ENCODE measurements at regions not wholly inside any gene's neighbourhood (a gene's known extent, or its start where the extent isn't known, plus 50 kb on each side); places are given as distances from the start of the nearest gene placed in this dataset.
"Not testable (repeated sequence)": the region's sequence is repeated elsewhere in the genome, so short reads cannot be mapped to it uniquely, and the experiment has no call there.

- DNase-seq, result not testable (repeated sequence)
Measured at GRCh38 chr16:21535201-21535600, 64.2 kb upstream of the METTL9 start.

GRCh38 chr16:21536740-21537139, 62.6 kb upstream of the METTL9 start:
- DNase-seq, result not testable (repeated sequence)

- not testable (repeated sequence) for DNase-seq
Measured at GRCh38 chr16:21537598-21537997, 61.8 kb upstream of the METTL9 start.

- DNase-seq, result not testable (repeated sequence)
Measured at GRCh38 chr16:21539107-21539618, 60.2 kb upstream of the METTL9 start.

GRCh38 chr16:21540770-21541433, 58.5 kb upstream of the METTL9 start:
- DNase-seq, result peak; percentile 30

- peak; percentile 23 for DNase-seq
Measured at GRCh38 chr16:21541611-21542051, 57.7 kb upstream of the METTL9 start.

- DNase-seq, result not testable (repeated sequence)
Measured at GRCh38 chr16:21542075-21542474, 57.3 kb upstream of the METTL9 start.

GRCh38 chr16:21542491-21543124, 56.8 kb upstream of the METTL9 start:
- DNase-seq, result not testable (repeated sequence)

GRCh38 chr16:21543151-21543836, 56.1 kb upstream of the METTL9 start:
- not testable (repeated sequence) for DNase-seq

- not testable (repeated sequence) for DNase-seq
Measured at GRCh38 chr16:21545664-21546326, 53.6 kb upstream of the METTL9 start.

GRCh38 chr16:21549396-21549795, 50.0 kb upstream of the METTL9 start:
- not testable (repeated sequence) for DNase-seq
